ENCODE measurements at regions not wholly inside any gene's neighbourhood (a gene's known extent, or its start where the extent isn't known, plus 50 kb on each side); places are given as distances from the start of the nearest gene placed in this dataset.

GRCh38 chr9:108058135-108058814 lies 568.7 kb upstream of the KLF4 start:
- no peaks in the 10 kb centered on the region for H3K36me3 ChIP-seq
- peaks cover 2 to 51% (median 28%) of the 10 kb centered on the region in 4 donors for H3K4me1 ChIP-seq
- 40 to 43% methylated on average over 4 to 6 of the region's 6 CpGs for WGBS, 2 donors (ENCODE audit: low coverage in 1 of 2)
- TF ChIP-seq POLR2AphosphoS5 (IDR thresholded peaks at IDR 0.05) = no peak
- TF ChIP-seq POLR2A (IDR thresholded peaks at IDR 0.05) = no peak
- TF ChIP-seq EP300 (IDR thresholded peaks at IDR 0.05; ENCODE audit: low read depth) = no peak
- TF ChIP-seq CTCF (IDR thresholded peaks at IDR 0.05) = no peak
- DNase-seq = no peak
- H3K9me3 ChIP-seq = no peaks in the 10 kb centered on the region
- intact Hi-C loops (cut with DNase I; ENCODE audit: low total_unique reads) (loop anchor here (10.0 kb wide), 1 partner anchor 563 kb away; no protein-coding TSS in a partner anchor), in situ Hi-C loops (cut with MboI; ENCODE audit: low pct_ligation_motif_present in 1 of 4, low pct_unique_long_range_greater_than_20kb in 1 of 4, low sequenced_read_pairs in 3 of 4) (loop anchor here in 1 of 4 donors (25.0 kb wide), 1 partner anchor 104 kb away; no protein-coding TSS in a partner anchor)
- H3K27me3 ChIP-seq = no peaks in the 10 kb centered on the region
- H3K27ac ChIP-seq = peak overlapping the region; percentile 62 to 74 (median 70)
- H3K4me3 ChIP-seq = no peak overlapping the region

GRCh38 chr9:108057421-108058134 lies 568.0 kb upstream of the KLF4 start:
- TF ChIP-seq EP300 (IDR thresholded peaks at IDR 0.05; ENCODE audit: low read depth) = no peak
- no peak for TF ChIP-seq CTCF (IDR thresholded peaks at IDR 0.05)
- TF ChIP-seq POLR2A (IDR thresholded peaks at IDR 0.05) = no peak
- TF ChIP-seq POLR2AphosphoS5 (IDR thresholded peaks at IDR 0.05) = peak; percentile 36 to 75 (median 73)
- intact Hi-C loops (cut with DNase I; ENCODE audit: low total_unique reads) (loop anchor here (10.0 kb wide), 1 partner anchor 563 kb away; no protein-coding TSS in a partner anchor), in situ Hi-C loops (cut with MboI; ENCODE audit: low pct_ligation_motif_present in 1 of 4, low pct_unique_long_range_greater_than_20kb in 1 of 4, low sequenced_read_pairs in 3 of 4) (loop anchor here in 1 of 4 donors (25.0 kb wide), 1 partner anchor 105 kb away; no protein-coding TSS in a partner anchor)
- Histone ChIP-seq H3K36me3 (no peaks in the 10 kb centered on the region), H3K4me3 (no peak overlapping the region), H3K4me1 (peaks cover 5 to 58% (median 34%) of the 10 kb centered on the region in 4 donors), H3K27ac (peak overlapping the region; percentile 62 to 74 (median 70)), H3K27me3 (no peaks in the 10 kb centered on the region), H3K9me3 (no peaks in the 10 kb centered on the region)
- DNase-seq = peak; percentile 14
- WGBS, 2 donors (ENCODE audit: low coverage in 1 of 2) = 21 to 30% methylated on average over 4 to 7 of the region's 7 CpGs

- peaks cover 5 to 61% (median 36%) of the 10 kb centered on the region in 4 donors for H3K4me1 ChIP-seq
- no peaks in the 10 kb centered on the region for H3K36me3 ChIP-seq
- in situ Hi-C loops (cut with MboI; ENCODE audit: low pct_ligation_motif_present in 1 of 4, low pct_unique_long_range_greater_than_20kb in 1 of 4, low sequenced_read_pairs in 3 of 4) = loop anchor here in 1 of 4 donors (25.0 kb wide), 1 partner anchor 105 kb away; no protein-coding TSS in a partner anchor
- peak overlapping the region; percentile 62 to 74 (median 70) for H3K27ac ChIP-seq
- no peaks in the 10 kb centered on the region for H3K9me3 ChIP-seq
- no peak for TF ChIP-seq EP300 (IDR thresholded peaks at IDR 0.05; ENCODE audit: low read depth)
- peak; percentile 37 to 67 (median 62) for TF ChIP-seq POLR2AphosphoS5 (IDR thresholded peaks at IDR 0.05)
- no peak for TF ChIP-seq POLR2A (IDR thresholded peaks at IDR 0.05)
- 47 to 50% methylated on average over 1 of the region's 1 CpG for WGBS, 2 donors (ENCODE audit: low coverage in 1 of 2)
- no peak overlapping the region for H3K4me3 ChIP-seq
- no peaks in the 10 kb centered on the region for H3K27me3 ChIP-seq
- intact Hi-C loops (cut with DNase I; ENCODE audit: low total_unique reads) = loop anchor here (10.0 kb wide), 1 partner anchor 562 kb away; no protein-coding TSS in a partner anchor
- no peak for DNase-seq
These were observed 567.3 kb upstream of the KLF4 start for GRCh38 chr9:108056805-108057386.

- no peaks in the 10 kb centered on the region for H3K36me3 ChIP-seq
- intact Hi-C loops (cut with DNase I; ENCODE audit: low total_unique reads) = loop anchor here (10.0 kb wide), 1 partner anchor 561 kb away; no protein-coding TSS in a partner anchor
- TF ChIP-seq CTCF (IDR thresholded peaks at IDR 0.05) (no peak), POLR2AphosphoS5 (IDR thresholded peaks at IDR 0.05) (no peak), POLR2A (IDR thresholded peaks at IDR 0.05) (no peak), EP300 (IDR thresholded peaks at IDR 0.05; ENCODE audit: low read depth) (no peak)
- peak overlapping the region; percentile 48 to 74 (median 70) for H3K27ac ChIP-seq
- WGBS, 2 donors (ENCODE audit: low coverage in 1 of 2) = 54 to 67% methylated on average over 6 of the region's 6 CpGs
- H3K9me3 ChIP-seq = no peaks in the 10 kb centered on the region
- H3K4me1 ChIP-seq = peaks cover 5 to 62% (median 36%) of the 10 kb centered on the region in 4 donors
- no peaks in the 10 kb centered on the region for H3K27me3 ChIP-seq
- no peak for DNase-seq
- no peak overlapping the region for H3K4me3 ChIP-seq
- in situ Hi-C loops (cut with MboI; ENCODE audit: low pct_ligation_motif_present in 1 of 4, low pct_unique_long_range_greater_than_20kb in 1 of 4, low sequenced_read_pairs in 3 of 4) = loop anchor here in 1 of 4 donors (25.0 kb wide), 1 partner anchor 106 kb away; no protein-coding TSS in a partner anchor
These were observed 566.7 kb upstream of the KLF4 start for GRCh38 chr9:108056084-108056804.

Measured in transverse colon (tissue), 4 donors.